NCI-H1694 (cell line): ENCODE measurements at regions not wholly inside any gene's neighbourhood (a gene's known extent, or its start where the extent isn't known, plus 50 kb on each side); places are given as distances from the start of the nearest gene placed in this dataset.

Experiments
- DNase-seq: peaks from one replicate; lab custom pipeline; 2025; lab: John Stamatoyannopoulos, UW

- DNase-seq: peak; percentile 92
Measured at GRCh38 chr2:219772103-219772635, 144.7 kb downstream of the SLC4A3 start.

GRCh38 chr2:219772697-219773096 lies 145.3 kb downstream of the SLC4A3 start:
- DNase-seq: no peak

GRCh38 chr2:219775506-219775905 lies 148.1 kb downstream of the SLC4A3 start:
- no peak for DNase-seq

- DNase-seq: no peak
Measured at GRCh38 chr2:219777388-219777787, 150.0 kb downstream of the SLC4A3 start.

GRCh38 chr2:219778189-219778588 lies 150.8 kb downstream of the SLC4A3 start:
- no peak for DNase-seq

- peak; percentile 11 for DNase-seq
Measured at GRCh38 chr2:219782737-219783348, 155.4 kb downstream of the SLC4A3 start.

- DNase-seq: no peak
Measured at GRCh38 chr2:219783359-219783975, 156.0 kb downstream of the SLC4A3 start.

GRCh38 chr2:219784178-219784577 lies 156.7 kb downstream of the SLC4A3 start:
- peak; percentile 9 for DNase-seq

- peak; percentile 72 for DNase-seq
Measured at GRCh38 chr2:219789476-219789875, 162.0 kb downstream of the SLC4A3 start.

- DNase-seq: no peak
Measured at GRCh38 chr2:219792446-219792845, 165.0 kb downstream of the SLC4A3 start.

- DNase-seq: no peak
Measured at GRCh38 chr2:219798430-219798829, 171.0 kb downstream of the SLC4A3 start.

GRCh38 chr2:219803294-219803693 lies 175.9 kb downstream of the SLC4A3 start:
- no peak for DNase-seq

GRCh38 chr2:219810895-219811294 lies 183.5 kb downstream of the SLC4A3 start:
- no peak for DNase-seq

- DNase-seq: no peak
Measured at GRCh38 chr2:219812672-219813071, 185.2 kb downstream of the SLC4A3 start.

GRCh38 chr2:219820767-219821166 lies 193.3 kb downstream of the SLC4A3 start:
- DNase-seq: no peak

- DNase-seq: no peak
Measured at GRCh38 chr2:219823574-219823973, 196.1 kb downstream of the SLC4A3 start.

- no peak for DNase-seq
Measured at GRCh38 chr2:219824996-219825395, 197.6 kb downstream of the SLC4A3 start.

- DNase-seq: no peak
Measured at GRCh38 chr2:219828127-219828526, 200.7 kb downstream of the SLC4A3 start.

- DNase-seq: no peak
Measured at GRCh38 chr2:219829667-219830352, 202.4 kb downstream of the SLC4A3 start.

- no peak for DNase-seq
Measured at GRCh38 chr2:219830353-219830738, 202.9 kb downstream of the SLC4A3 start.

GRCh38 chr2:219831957-219832356 lies 204.5 kb downstream of the SLC4A3 start:
- DNase-seq: no peak

- DNase-seq: no peak
Measured at GRCh38 chr2:219832904-219833303, 205.5 kb downstream of the SLC4A3 start.

GRCh38 chr2:219835493-219835892 lies 208.1 kb downstream of the SLC4A3 start:
- DNase-seq: no peak
